ENCODE measurements at regions not wholly inside any gene's neighbourhood (a gene's known extent, or its start where the extent isn't known, plus 50 kb on each side); places are given as distances from the start of the nearest gene placed in this dataset.
"Not testable (repeated sequence)": the region's sequence is repeated elsewhere in the genome, so short reads cannot be mapped to it uniquely, and the experiment has no call there.

DNA sequence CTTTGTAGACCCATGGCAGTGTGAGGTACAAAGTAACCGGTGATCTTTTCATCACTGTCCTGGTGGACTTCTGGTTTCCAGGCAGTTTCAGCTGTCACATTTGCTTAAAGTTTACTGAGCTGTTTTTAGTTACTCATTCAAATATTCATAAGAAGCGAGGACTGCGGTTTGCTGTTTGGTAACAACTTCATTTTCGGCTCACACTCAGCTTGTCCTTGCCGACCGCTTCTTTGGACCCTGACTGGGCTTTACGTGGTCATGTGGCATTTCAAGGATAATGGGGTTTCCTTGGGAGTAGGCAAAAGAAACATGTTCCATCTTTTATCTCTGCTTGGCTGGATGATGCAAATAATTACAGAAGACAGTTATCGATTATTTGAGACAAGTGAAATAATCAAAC is 350.7 kb downstream of the PAX3 start:
- Histone ChIP-seq H3K4me1 (ENCODE audit: low read depth, poor library complexity, severe bottlenecking) (no peaks in the 10 kb centered on the region), H2AFZ (ENCODE audit: low read depth) (no peak overlapping the region), H3K9ac (no peak overlapping the region), H3K27ac (no peak overlapping the region), H3K79me2 (ENCODE audit: insufficient read depth, low read depth) (no peaks in the 10 kb centered on the region), H4K20me1 (ENCODE audit: insufficient read depth) (no peaks in the 10 kb centered on the region), H3K4me3 (IDR thresholded peaks at IDR 0.05; ENCODE audit: insufficient read depth, low read depth, low read length) (no peak overlapping the region), H3K36me3 (ENCODE audit: insufficient read depth) (no peaks in the 10 kb centered on the region), H3K4me2 (no peak overlapping the region), H3K27me3 (ENCODE audit: insufficient read depth, low read depth) (no peaks in the 10 kb centered on the region)
- TF ChIP-seq, protein P1, sequence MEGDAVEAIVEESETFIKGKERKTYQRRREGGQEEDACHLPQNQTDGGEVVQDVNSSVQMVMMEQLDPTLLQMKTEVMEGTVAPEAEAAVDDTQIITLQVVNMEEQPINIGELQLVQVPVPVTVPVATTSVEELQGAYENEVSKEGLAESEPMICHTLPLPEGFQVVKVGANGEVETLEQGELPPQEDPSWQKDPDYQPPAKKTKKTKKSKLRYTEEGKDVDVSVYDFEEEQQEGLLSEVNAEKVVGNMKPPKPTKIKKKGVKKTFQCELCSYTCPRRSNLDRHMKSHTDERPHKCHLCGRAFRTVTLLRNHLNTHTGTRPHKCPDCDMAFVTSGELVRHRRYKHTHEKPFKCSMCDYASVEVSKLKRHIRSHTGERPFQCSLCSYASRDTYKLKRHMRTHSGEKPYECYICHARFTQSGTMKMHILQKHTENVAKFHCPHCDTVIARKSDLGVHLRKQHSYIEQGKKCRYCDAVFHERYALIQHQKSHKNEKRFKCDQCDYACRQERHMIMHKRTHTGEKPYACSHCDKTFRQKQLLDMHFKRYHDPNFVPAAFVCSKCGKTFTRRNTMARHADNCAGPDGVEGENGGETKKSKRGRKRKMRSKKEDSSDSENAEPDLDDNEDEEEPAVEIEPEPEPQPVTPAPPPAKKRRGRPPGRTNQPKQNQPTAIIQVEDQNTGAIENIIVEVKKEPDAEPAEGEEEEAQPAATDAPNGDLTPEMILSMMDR (conservative IDR thresholded peaks at IDR 0.05; ENCODE audit: low read depth, low read length): no peak

DNA sequence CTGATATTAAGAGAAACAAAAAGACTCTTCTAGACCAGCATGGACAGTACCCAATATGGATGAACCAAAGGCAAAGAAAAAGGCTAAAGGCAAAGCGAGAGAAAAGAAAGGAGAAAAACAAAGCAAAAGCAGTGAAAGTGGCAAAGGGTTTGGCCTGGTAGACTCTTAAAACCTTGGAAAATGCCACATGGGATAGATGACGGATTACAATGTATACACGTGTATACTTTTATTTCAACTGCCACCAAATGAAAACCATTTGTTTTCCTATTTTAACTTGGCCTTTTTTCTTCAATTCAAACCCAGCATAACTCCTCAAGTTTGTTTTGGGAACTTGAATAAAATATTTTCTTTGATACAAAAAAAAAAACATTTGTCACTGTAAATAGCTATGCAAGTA is 354.3 kb downstream of the PAX3 start:
- not testable (repeated sequence) for H3K27me3 ChIP-seq (ENCODE audit: insufficient read depth, low read depth); H4K20me1 ChIP-seq (ENCODE audit: insufficient read depth); H3K36me3 ChIP-seq (ENCODE audit: insufficient read depth); H3K4me2 ChIP-seq; H3K4me1 ChIP-seq (ENCODE audit: low read depth, poor library complexity, severe bottlenecking); H3K9ac ChIP-seq; H3K27ac ChIP-seq; H3K4me3 ChIP-seq (IDR thresholded peaks at IDR 0.05; ENCODE audit: insufficient read depth, low read depth, low read length); H2AFZ ChIP-seq (ENCODE audit: low read depth); H3K79me2 ChIP-seq (ENCODE audit: insufficient read depth, low read depth)

DNA sequence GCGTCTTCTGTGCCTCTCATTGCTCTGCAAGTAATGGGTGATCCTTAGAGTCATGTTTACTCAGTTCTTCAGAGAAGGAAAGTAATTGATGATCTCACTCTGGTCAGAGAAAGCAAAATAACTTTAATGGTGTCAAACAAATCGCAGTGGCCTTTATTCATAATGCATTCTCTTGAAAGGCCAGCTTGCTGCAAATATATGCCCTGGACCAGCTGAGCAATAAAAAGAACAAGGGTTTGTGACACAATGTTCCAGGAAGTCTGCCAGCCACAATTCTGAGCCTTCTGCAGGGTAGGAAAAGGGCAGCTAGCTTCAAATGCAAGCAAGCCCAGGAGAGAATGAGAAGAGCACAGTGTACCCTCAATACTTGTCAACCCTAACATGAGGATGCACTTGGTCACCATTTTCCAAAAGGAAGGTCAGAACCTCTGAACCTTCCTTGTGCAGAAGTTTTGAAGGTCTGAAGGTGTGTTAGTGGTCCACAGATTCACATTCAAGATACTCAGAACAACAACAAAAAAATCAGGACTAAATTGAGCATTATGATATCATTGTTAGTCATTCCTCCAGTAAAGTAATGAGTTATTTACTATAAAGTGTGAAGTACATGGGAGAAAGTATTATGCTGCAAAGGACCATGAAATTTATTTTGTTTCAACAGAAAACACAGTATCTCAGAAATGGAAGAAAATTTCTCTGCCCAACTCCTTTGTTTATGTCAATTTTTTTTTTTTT is 355.6 kb downstream of the PAX3 start:
- H4K20me1 ChIP-seq (ENCODE audit: insufficient read depth): no peaks in the 10 kb centered on the region
- H3K9ac ChIP-seq: no peak overlapping the region
- H3K36me3 ChIP-seq (ENCODE audit: insufficient read depth): no peaks in the 10 kb centered on the region
- TF ChIP-seq, protein P1 (conservative IDR thresholded peaks at IDR 0.05; ENCODE audit: low read depth, low read length): no peak
- H3K4me2 ChIP-seq: no peak overlapping the region
- H3K27ac ChIP-seq: no peak overlapping the region
- H2AFZ ChIP-seq (ENCODE audit: low read depth): no peak overlapping the region
- H3K4me3 ChIP-seq (IDR thresholded peaks at IDR 0.05; ENCODE audit: insufficient read depth, low read depth, low read length): no peak overlapping the region
- H3K79me2 ChIP-seq (ENCODE audit: insufficient read depth, low read depth): no peaks in the 10 kb centered on the region
- no peaks in the 10 kb centered on the region for H3K4me1 ChIP-seq (ENCODE audit: low read depth, poor library complexity, severe bottlenecking)
- H3K27me3 ChIP-seq (ENCODE audit: insufficient read depth, low read depth): no peaks in the 10 kb centered on the region

DNA sequence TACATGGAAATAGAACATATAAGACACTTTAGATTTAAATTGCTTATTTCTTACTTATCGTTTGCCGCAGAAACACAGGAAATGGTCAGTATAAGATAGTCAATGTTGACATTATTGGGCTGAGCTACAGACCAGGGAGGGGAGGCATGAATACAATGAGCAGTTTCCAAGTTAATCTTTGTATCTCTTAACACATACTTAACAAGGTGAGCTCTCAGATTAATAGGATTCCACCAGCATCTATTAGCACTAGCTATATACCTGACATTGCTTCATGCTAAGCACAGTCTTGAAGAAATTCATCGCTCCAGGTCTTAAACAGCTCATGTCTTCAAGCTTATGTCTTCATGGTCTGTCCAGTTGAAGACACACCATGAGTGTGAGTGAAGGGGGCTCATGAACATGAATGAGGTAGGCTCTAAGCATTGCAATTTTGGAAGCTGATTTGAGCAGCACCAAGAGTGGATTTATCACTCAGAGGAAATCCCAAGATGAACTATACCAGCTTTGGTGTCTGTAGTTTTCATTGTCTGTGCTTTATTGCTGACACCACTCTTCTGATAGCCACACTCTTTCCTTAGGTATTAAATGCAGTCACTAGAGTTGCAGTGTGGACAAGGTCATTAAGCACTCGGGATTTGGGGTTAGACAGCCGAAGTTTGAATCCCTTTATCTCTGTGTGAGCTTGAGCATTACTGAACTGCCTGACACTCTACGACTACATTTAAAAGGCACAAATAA is 359.3 kb upstream of the EPHA4 start:
- no peak overlapping the region for H3K4me3 ChIP-seq (IDR thresholded peaks at IDR 0.05; ENCODE audit: insufficient read depth, low read depth, low read length)
- no peaks in the 10 kb centered on the region for H3K36me3 ChIP-seq (ENCODE audit: insufficient read depth)
- no peak overlapping the region for H3K9ac ChIP-seq
- H2AFZ ChIP-seq (ENCODE audit: low read depth): no peak overlapping the region
- H3K79me2 ChIP-seq (ENCODE audit: insufficient read depth, low read depth): no peaks in the 10 kb centered on the region
- H4K20me1 ChIP-seq (ENCODE audit: insufficient read depth): no peaks in the 10 kb centered on the region
- no peaks in the 10 kb centered on the region for H3K4me1 ChIP-seq (ENCODE audit: low read depth, poor library complexity, severe bottlenecking)
- no peak overlapping the region for H3K27ac ChIP-seq
- TF ChIP-seq, protein P1 (conservative IDR thresholded peaks at IDR 0.05; ENCODE audit: low read depth, low read length): no peak
- no peaks in the 10 kb centered on the region for H3K27me3 ChIP-seq (ENCODE audit: insufficient read depth, low read depth)
- H3K4me2 ChIP-seq: no peak overlapping the region

DNA sequence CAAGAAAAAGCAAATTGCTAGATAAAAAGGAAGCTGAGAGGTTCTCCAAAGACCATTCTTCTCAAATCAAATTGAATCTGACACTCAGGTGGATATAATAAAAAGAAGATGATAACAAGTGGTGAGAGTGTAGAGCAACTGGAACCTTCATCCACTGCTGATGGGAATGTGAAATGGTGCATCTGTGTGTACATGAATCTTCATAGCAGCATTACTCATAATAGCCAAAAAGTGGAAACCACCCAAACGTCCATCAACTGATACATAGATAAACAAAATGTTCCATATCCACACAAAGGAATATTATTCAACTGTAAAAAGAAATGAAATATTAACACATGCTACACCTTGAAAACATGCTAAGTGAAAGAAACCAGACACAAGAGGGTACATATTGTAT is 357.2 kb upstream of the EPHA4 start:
- H3K4me3 ChIP-seq (IDR thresholded peaks at IDR 0.05; ENCODE audit: insufficient read depth, low read depth, low read length): no peak overlapping the region
- no peak overlapping the region for H3K4me2 ChIP-seq
- H3K27me3 ChIP-seq (ENCODE audit: insufficient read depth, low read depth): no peaks in the 10 kb centered on the region
- no peaks in the 10 kb centered on the region for H3K79me2 ChIP-seq (ENCODE audit: insufficient read depth, low read depth)
- H3K9ac ChIP-seq: no peak overlapping the region
- H4K20me1 ChIP-seq (ENCODE audit: insufficient read depth): no peaks in the 10 kb centered on the region
- no peak overlapping the region for H2AFZ ChIP-seq (ENCODE audit: low read depth)
- H3K36me3 ChIP-seq (ENCODE audit: insufficient read depth): no peaks in the 10 kb centered on the region
- no peak overlapping the region for H3K27ac ChIP-seq
- no peaks in the 10 kb centered on the region for H3K4me1 ChIP-seq (ENCODE audit: low read depth, poor library complexity, severe bottlenecking)
- TF ChIP-seq, protein P1 (conservative IDR thresholded peaks at IDR 0.05; ENCODE audit: low read depth, low read length): no peak

All from KMS-11 (cell line).